ENCODE measurements at regions not wholly inside any gene's neighbourhood (a gene's known extent, or its start where the extent isn't known, plus 50 kb on each side); places are given as distances from the start of the nearest gene placed in this dataset.

DNA sequence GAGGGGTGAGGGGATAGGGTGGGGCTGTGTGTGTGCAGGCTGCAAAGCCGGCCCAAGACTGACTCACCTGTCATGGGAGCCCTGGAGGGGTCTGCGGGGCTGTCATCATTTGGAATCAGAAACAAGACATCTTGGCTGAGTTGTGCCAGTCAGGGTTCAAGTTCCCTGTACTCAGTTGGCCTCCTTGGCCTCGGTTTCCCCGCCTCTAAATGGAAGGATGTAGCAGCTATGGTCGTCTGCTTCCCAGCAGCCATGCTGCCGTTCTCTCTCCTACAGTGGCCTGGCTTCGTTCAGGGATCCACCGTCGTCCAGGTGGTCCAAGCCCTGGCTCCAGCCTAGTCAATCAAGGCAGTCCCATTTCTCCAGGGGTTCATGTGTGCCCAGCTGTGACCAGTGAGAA lies 83.6 kb upstream of the PMEPA1 start:
- TF ChIP-seq, protein P1, sequence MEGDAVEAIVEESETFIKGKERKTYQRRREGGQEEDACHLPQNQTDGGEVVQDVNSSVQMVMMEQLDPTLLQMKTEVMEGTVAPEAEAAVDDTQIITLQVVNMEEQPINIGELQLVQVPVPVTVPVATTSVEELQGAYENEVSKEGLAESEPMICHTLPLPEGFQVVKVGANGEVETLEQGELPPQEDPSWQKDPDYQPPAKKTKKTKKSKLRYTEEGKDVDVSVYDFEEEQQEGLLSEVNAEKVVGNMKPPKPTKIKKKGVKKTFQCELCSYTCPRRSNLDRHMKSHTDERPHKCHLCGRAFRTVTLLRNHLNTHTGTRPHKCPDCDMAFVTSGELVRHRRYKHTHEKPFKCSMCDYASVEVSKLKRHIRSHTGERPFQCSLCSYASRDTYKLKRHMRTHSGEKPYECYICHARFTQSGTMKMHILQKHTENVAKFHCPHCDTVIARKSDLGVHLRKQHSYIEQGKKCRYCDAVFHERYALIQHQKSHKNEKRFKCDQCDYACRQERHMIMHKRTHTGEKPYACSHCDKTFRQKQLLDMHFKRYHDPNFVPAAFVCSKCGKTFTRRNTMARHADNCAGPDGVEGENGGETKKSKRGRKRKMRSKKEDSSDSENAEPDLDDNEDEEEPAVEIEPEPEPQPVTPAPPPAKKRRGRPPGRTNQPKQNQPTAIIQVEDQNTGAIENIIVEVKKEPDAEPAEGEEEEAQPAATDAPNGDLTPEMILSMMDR (conservative IDR thresholded peaks at IDR 0.05; ENCODE audit: low read length), result no peak
- no peak for TF ChIP-seq EZH2phosphoT487 (IDR thresholded peaks at IDR 0.05; ENCODE audit: borderline replicate concordance, low read depth, low read length)

Data from OCI-LY7 (cell line).